ENCODE measurements at regions not wholly inside any gene's neighbourhood (a gene's known extent, or its start where the extent isn't known, plus 50 kb on each side); places are given as distances from the start of the nearest gene placed in this dataset.
"Not testable (repeated sequence)": the region's sequence is repeated elsewhere in the genome, so short reads cannot be mapped to it uniquely, and the experiment has no call there.

- DNase-seq = no peak
Observed at GRCh38 chr7:88610942-88611341, 148.6 kb upstream of the ZNF804B start.

DNA sequence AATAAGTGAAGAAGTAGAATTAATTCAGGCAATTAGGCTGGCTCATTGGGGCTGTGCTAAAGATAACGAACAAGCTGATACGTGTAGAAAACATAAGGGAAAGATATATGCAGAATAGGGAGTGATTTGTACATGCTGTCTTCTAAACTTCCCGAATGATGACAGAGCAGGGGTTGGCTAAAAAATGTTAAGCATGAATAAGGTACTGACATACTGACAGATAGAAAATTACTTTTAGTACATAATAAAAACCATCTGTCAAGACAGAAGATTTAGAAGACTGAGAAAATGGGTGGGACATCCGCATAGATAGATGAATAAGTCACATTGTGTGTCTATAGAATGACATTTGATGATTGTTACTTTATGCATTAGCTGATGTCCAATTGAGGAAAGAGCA, 158.8 kb upstream of the ZNF804B start:
- no peak for DNase-seq

DNA sequence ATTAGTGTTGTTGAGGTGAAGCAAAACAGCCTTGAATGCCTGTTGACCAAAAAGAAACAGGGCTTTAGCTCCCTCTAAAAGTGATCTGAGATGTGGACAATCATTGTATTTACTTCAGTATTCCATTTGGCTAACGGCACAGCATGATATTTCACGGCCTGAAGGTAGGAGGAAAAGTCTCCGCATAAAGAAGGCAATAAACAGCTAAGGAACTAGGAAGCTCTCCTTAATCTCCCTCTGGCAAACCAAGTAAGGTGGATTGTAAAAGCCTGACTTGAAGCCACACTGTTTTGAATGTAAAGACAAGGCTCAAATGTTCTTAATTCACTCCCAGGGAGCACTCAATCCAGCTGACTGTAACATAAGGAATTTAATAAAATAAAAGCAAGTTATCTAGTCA, 160.0 kb upstream of the ZNF804B start:
- no peak for DNase-seq

GRCh38 chr7:88597941-88598425, 161.5 kb upstream of the ZNF804B start:
- DNase-seq = no peak

- DNase-seq = no peak
Observed at GRCh38 chr7:88590963-88591362, 168.5 kb upstream of the ZNF804B start.

DNA sequence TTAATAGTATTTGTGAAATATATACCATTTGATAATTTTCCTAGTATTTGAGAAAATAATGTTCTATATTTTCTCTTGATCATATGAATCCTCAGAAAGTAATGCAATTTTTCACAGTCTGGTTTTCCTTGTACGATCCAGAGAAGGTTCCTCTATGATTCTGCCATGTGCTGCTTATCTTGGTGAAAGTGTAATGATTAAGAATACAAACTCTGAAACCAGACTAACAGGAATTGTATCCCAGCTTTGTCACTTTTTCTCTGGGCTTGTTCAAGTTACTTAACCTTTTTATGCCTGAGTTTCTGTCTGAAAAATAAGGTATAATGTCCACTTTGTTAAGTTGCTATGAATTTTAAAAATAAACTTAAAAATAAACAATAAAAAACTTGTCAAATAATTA, 169.6 kb upstream of the ZNF804B start:
- DNase-seq = no peak

DNA sequence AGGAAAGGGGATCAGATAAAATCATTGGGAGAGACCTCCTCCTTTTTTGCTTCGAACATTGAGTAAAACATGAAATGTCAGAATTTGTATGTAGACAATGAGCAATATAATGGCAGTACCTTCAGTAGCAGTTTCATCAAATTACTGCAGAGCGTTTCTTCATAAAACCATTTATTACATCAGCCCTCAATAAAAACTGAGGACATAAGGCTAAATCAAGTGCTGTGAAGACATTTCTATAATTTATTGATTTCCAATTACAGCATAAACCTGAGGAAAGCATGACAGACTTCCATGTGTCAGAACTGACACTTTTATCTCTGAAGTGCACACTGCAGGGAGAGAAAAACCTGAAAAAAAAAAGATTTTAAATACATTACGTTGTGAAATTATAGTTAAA, 172.6 kb upstream of the ZNF804B start:
- no peak for DNase-seq

GRCh38 chr7:88586219-88586618, 173.3 kb upstream of the ZNF804B start:
- DNase-seq = no peak

- no peak for DNase-seq
Observed at GRCh38 chr7:88576720-88577119, 182.8 kb upstream of the ZNF804B start.

DNA sequence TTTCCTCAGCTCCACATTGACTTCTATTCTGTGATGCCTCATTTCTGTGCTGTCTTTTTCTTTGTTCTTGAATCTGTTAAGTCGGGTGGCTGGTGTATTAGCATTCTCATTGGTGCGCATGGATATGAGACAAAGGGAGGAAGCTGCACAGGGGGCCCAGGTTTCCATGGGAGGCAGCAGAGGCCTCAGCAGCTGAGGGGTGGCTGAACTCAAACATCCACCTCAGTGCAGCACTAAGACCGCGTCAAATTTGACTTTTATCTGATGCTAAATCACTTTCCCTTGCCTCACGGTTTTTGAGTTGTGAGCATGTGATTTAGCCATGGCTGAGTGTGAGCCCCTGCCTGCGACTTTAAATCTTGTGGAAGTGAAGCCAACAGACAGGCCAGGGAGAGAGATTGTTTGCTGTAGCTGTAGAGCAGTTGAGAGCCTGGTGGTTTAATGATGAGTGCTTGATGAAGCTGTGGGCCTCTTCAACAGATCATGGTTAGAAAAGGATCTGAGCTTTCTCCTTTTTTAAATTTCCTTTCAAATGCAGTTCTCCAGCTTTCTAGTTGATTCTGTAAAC, 193.3 kb upstream of the ZNF804B start:
- DNase-seq = no peak

GRCh38 chr7:88565401-88565800, 194.1 kb upstream of the ZNF804B start:
- no peak for DNase-seq

- not testable (repeated sequence) for DNase-seq
Observed at GRCh38 chr7:88556441-88556840, 203.1 kb upstream of the ZNF804B start.

GRCh38 chr7:88554847-88555246, 204.7 kb upstream of the ZNF804B start:
- not testable (repeated sequence) for DNase-seq

- DNase-seq = no peak
Observed at GRCh38 chr7:88548399-88548798, 211.1 kb upstream of the ZNF804B start.

DNA sequence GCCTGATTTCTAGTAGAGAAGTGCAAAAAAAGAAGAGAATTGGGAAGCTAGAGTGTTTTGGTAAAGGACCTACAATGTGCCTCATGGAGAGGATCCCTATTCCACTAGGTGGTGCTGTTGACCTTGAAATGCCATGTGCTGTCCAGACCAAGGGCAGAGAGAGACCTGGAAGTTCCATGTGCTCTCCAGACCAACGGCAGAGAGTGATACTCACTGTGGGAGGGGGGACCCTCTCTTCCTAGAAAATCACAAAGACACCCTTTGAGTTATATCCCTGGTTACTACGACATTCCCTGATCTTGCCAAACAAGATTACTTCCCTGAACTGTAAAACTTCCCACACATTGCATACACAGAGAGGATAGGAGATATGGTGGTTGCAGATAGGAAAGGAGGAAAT, 212.7 kb upstream of the ZNF804B start:
- peak; percentile 25 to 70 for DNase-seq

- DNase-seq = no peak
Observed at GRCh38 chr7:88545663-88546062, 213.8 kb upstream of the ZNF804B start.

DNA sequence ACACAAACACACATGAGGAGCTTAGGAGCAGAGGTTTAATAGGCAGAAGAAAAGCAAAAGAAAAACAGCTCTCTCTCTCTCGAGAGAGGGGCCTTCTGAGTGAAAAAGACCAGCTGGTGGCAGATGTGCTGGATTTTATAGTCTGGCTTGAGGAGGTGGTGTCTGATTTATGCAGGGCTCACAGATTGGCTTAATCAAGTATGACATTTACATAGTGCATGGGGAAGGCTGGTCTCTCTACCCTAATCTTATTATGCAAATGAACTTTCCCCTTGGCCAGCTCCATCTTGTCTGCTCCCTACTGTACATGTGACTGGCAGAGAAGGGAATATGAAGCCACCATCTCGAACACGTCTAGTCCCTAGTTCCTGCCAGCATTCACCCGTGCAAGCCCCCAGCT, 219.5 kb upstream of the ZNF804B start:
- DNase-seq = no peak

DNA sequence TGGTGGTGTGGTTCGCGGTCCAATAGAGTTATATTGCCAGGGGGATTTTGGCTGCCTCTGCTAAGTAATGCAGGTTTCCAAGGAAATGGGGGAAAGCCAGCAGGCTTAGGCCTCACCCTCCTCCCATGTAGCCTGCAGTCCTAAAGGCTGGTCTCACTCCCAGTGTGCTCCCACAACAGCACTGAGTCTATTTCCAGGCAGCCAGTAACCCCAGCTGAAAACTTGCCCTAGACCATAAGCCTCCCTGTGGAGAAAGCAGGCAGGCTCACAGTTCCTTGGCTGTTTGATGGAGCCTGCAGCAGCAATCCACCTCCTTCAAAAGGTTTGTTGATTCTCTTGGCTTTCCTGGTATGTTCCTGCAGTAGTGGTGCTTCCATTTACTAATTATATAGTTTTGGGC, 220.0 kb upstream of the ZNF804B start:
- no peak for DNase-seq

GRCh38 chr7:88523645-88524044, 217.0 kb upstream of the STEAP4 start:
- DNase-seq = no peak

- no peak for DNase-seq
Observed at GRCh38 chr7:88522771-88523293, 216.1 kb upstream of the STEAP4 start.

DNA sequence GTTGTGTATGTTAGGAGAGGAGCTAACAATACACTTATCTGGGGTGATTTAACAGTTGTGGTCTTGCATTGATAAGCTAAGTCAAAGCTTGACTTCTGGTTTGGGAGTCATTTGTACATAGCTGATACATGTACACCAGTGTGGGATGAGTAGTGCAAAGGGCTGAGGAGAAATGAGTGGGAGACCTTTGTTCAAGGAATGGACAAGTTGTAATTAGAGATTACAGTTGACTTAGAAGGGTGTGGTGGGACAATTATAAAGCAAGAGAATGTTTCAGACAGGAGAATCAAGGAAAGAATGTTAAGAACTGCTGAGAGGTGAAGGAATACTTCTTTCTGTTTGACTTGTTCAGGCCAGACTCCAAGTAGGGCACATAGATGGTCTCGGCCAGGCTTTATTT, 209.7 kb upstream of the STEAP4 start:
- no peak for DNase-seq

GRCh38 chr7:88515301-88515700, 208.6 kb upstream of the STEAP4 start:
- no peak for DNase-seq

GRCh38 chr7:88509341-88509740, 202.6 kb upstream of the STEAP4 start:
- no peak for DNase-seq

- DNase-seq = no peak
Observed at GRCh38 chr7:88500131-88500530, 193.4 kb upstream of the STEAP4 start.

Data from NCI-H2081 (cell line).